Liver (tissue), 8 donors: ENCODE measurements at regions not wholly inside any gene's neighbourhood (a gene's known extent, or its start where the extent isn't known, plus 50 kb on each side); places are given as distances from the start of the nearest gene placed in this dataset.

Source experiments
- DNase-seq: peaks from one replicate; pipeline ENCODE4 v3.0.0-alpha.2; 2017; ENCODE audit warnings: low spot score
- H3K27ac ChIP-seq, 2 donors: one replicate each; pipeline ENCODE4 v1.7.0; 2013; ENCODE audit warnings: inconsistent platforms in 2 of 2, low read length in 2 of 2, control low read depth in 1 of 2, low read depth in 1 of 2, mild to moderate bottlenecking in 1 of 2
- H3K27me3 ChIP-seq, 4 donors: one replicate each; pipeline versions ENCODE4 v1.6.1 to v1.7.0; 2013; ENCODE audit warnings: low read length in 3 of 4, inconsistent platforms in 1 of 4, mild to moderate bottlenecking in 1 of 4, moderate library complexity in 1 of 4; ENCODE audit not compliant: control insufficient read depth in 4 of 4, insufficient read depth in 4 of 4
- H3K36me3 ChIP-seq, 4 donors: one replicate each; pipeline versions ENCODE4 v1.6.1 to v1.7.0; 2013; ENCODE audit warnings: low read length in 3 of 4, mild to moderate bottlenecking in 3 of 4, low read depth in 1 of 4, moderate library complexity in 1 of 4; ENCODE audit not compliant: control insufficient read depth in 4 of 4, insufficient read depth in 3 of 4
- H3K4me1 ChIP-seq, 4 donors: one replicate each; pipeline versions ENCODE4 v1.6.1 to v1.7.0; 2013; ENCODE audit warnings: low read length in 3 of 4, mild to moderate bottlenecking in 3 of 4, moderate library complexity in 1 of 4; ENCODE audit not compliant: control insufficient read depth in 4 of 4, insufficient read depth in 4 of 4
- H3K4me3 ChIP-seq, 3 donors: one replicate each; pipeline versions ENCODE4 v1.6.1 to v1.7.0; 2013; ENCODE audit warnings: low read length in 3 of 3, control low read depth in 1 of 3, low read depth in 1 of 3, mild to moderate bottlenecking in 1 of 3
- H3K9ac ChIP-seq, 2 donors: one replicate each; pipeline ENCODE4 v1.7.0; 2013; ENCODE audit warnings: low read length in 2 of 2, mild to moderate bottlenecking in 2 of 2, moderate library complexity in 2 of 2, control low read depth in 1 of 2, low read depth in 1 of 2
- H3K9me3 ChIP-seq, 4 donors: one replicate each; pipeline versions ENCODE4 v1.6.1 to v1.7.0; 2013; ENCODE audit warnings: low read length in 3 of 4; ENCODE audit not compliant: control insufficient read depth in 4 of 4
- ATF3 ChIP-seq: IDR thresholded peaks from 2 replicates; pipeline ENCODE4 v1.6.1; 2016; ENCODE audit warnings: antibody characterized with exemption
- CTCF ChIP-seq: fragments of 150-350 bp; IDR thresholded peaks from 2 replicates; pipeline ENCODE4 v1.5.1; 2017; ENCODE audit warnings: improper control_type of control experiment, low read depth, low read length; ENCODE audit not compliant: missing input control
- EGR1 ChIP-seq, 2 donors: IDR thresholded peaks; 2 replicates each; pipeline ENCODE4 v1.6.1; 2016 to 2018; ENCODE audit warnings: antibody characterized with exemption in 2 of 2, low read depth in 2 of 2
- FOXA1 ChIP-seq: IDR thresholded peaks from 2 replicates; pipeline ENCODE4 v1.6.1; 2016; ENCODE audit warnings: antibody characterized with exemption
- FOXA2 ChIP-seq: IDR thresholded peaks from 2 replicates; pipeline ENCODE4 v1.6.1; 2016; ENCODE audit warnings: antibody characterized with exemption
- GABPA ChIP-seq, 2 donors: IDR thresholded peaks in 1 of 2; conservative IDR thresholded peaks in 1 of 2; 2 replicates each; pipeline ENCODE4 v1.6.1; 2016; ENCODE audit warnings: antibody characterized with exemption in 2 of 2, mild to moderate bottlenecking in 1 of 2, moderate library complexity in 1 of 2
- HNF4A ChIP-seq, 2 donors: conservative IDR thresholded peaks; 2 replicates each; pipeline ENCODE4 v1.6.1; 2016; ENCODE audit warnings: antibody characterized with exemption in 2 of 2, mild to moderate bottlenecking in 2 of 2
- JUND ChIP-seq, 2 donors: IDR thresholded peaks; 2 replicates each; pipeline ENCODE4 v1.6.1; 2016; ENCODE audit warnings: antibody characterized with exemption in 2 of 2
- MAX ChIP-seq: IDR thresholded peaks from 2 replicates; pipeline ENCODE4 v1.6.1; 2016; ENCODE audit warnings: antibody characterized with exemption
- NR2F2 ChIP-seq: IDR thresholded peaks from 2 replicates; pipeline ENCODE4 v1.6.1; 2016; ENCODE audit warnings: antibody characterized with exemption
- RAD21 ChIP-seq, 2 donors: IDR thresholded peaks; 2 replicates each; pipeline ENCODE4 v1.6.1; 2016; ENCODE audit warnings: antibody characterized with exemption in 2 of 2, mild to moderate bottlenecking in 2 of 2
- REST ChIP-seq: IDR thresholded peaks from 2 replicates; pipeline ENCODE4 v1.6.1; 2016; ENCODE audit warnings: antibody characterized with exemption, mild to moderate bottlenecking
- RXRA ChIP-seq, 2 donors: IDR thresholded peaks; 2 replicates each; pipeline ENCODE4 v1.6.1; 2017 to 2018; ENCODE audit warnings: antibody characterized with exemption in 2 of 2, mild to moderate bottlenecking in 1 of 2
- SP1 ChIP-seq: IDR thresholded peaks from 2 replicates; pipeline ENCODE4 v1.6.1; 2018; ENCODE audit warnings: antibody characterized with exemption, mild to moderate bottlenecking
- TAF1 ChIP-seq: conservative IDR thresholded peaks from 2 replicates; pipeline ENCODE4 v1.6.1; 2016; ENCODE audit warnings: antibody characterized with exemption, mild to moderate bottlenecking
- YY1 ChIP-seq: IDR thresholded peaks from 2 replicates; pipeline ENCODE4 v1.6.1; 2016; ENCODE audit warnings: antibody characterized with exemption, mild to moderate bottlenecking
- ZBTB33 ChIP-seq: IDR thresholded peaks from 2 replicates; pipeline ENCODE4 v1.6.1; 2016; ENCODE audit warnings: antibody characterized with exemption
- WGBS: extraction: QIAGEN DNeasy Blood & Tissue Kit; methylation state at CpG from one replicate; pipeline ENCODE4 v1.1.7; 2013; 5-methylcytosine and 5-hydroxymethylcytosine counted together
- donor health status: healthy.
- donor health status: healthy.
- donor health status: healthy.
- donor health status: healthy.
- donor health status: healthy.

GRCh38 chr15:35979608-35980007, 433.6 kb upstream of the DPH6 start (continued):
- no peak for TF ChIP-seq FOXA2

- H3K27ac ChIP-seq, result no peak overlapping the region
- H3K4me3 ChIP-seq, result no peak overlapping the region
- DNase-seq, result no peak
- no peaks in the 10 kb centered on the region for H3K9me3 ChIP-seq
- TF ChIP-seq FOXA2 (no peak), NR2F2 (no peak), MAX (no peak), FOXA1 (no peak), YY1 (no peak), SP1 (no peak), TAF1 (no peak), HNF4A (conservative IDR thresholded peaks at IDR 0.05) (no peak), RAD21 (IDR thresholded peaks at IDR 0.05) (no peak), EGR1 (IDR thresholded peaks at IDR 0.05; ENCODE audit: low read depth in 2 of 2) (no peak), ZBTB33 (no peak), CTCF (no peak)
- H3K9ac ChIP-seq, result no peak overlapping the region
- no peaks in the 10 kb centered on the region for H3K4me1 ChIP-seq
- no peaks in the 10 kb centered on the region for H3K36me3 ChIP-seq
- H3K27me3 ChIP-seq, result no peaks in the 10 kb centered on the region
Observed at GRCh38 chr15:35980719-35981118, 434.8 kb upstream of the DPH6 start.

GRCh38 chr15:35986191-35986721, 440.3 kb upstream of the DPH6 start:
- no peak for DNase-seq
- Histone ChIP-seq H3K27ac (no peak overlapping the region), H3K27me3 (no peaks in the 10 kb centered on the region), H3K36me3 (no peaks in the 10 kb centered on the region), H3K4me3 (no peak overlapping the region), H3K9ac (no peak overlapping the region), H3K9me3 (no peaks in the 10 kb centered on the region), H3K4me1 (no peaks in the 10 kb centered on the region)
- WGBS, result 64% methylated on average over 7 of the region's 7 CpGs
- TF ChIP-seq EGR1 (IDR thresholded peaks at IDR 0.05; ENCODE audit: low read depth in 2 of 2) (no peak), TAF1 (no peak), ZBTB33 (no peak), CTCF (no peak), RAD21 (IDR thresholded peaks at IDR 0.05) (peak; percentile 16 to 19), SP1 (no peak), HNF4A (conservative IDR thresholded peaks at IDR 0.05) (no peak), FOXA2 (no peak), RXRA (IDR thresholded peaks at IDR 0.05) (peak; percentile 63 to 70), NR2F2 (peak; percentile 96), JUND (IDR thresholded peaks at IDR 0.05) (no peak), GABPA (IDR thresholded peaks at IDR 0.05 in 1 of 2, conservative IDR thresholded peaks at IDR 0.05 in 1 of 2) (no peak), ATF3 (no peak), YY1 (no peak), FOXA1 (no peak), REST (peak; percentile 50)
